ENCODE measurements at regions not wholly inside any gene's neighbourhood (a gene's known extent, or its start where the extent isn't known, plus 50 kb on each side); places are given as distances from the start of the nearest gene placed in this dataset.

DNA sequence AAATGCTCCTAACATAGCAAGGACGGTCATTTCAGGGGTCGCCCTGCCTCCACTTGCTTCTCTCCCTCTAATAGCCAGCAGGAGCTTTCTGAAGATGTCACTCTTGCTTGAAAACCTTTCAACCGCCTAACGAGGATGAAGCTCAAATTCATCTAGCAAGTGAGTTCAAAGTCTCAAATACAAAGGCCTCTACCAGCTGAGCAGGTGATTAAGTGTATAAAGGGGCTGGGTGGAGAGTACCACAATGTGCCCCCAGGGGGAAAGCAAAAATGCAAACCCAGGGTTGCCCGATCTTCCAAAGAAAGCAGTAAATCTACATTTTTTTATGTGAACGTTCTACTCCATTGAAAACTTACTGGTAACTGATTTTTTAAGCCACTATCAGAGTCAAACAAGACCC lies 50.4 kb upstream of the GRIP2 start:
- DNase-seq (ENCODE audit: low read depth): no peak

DNA sequence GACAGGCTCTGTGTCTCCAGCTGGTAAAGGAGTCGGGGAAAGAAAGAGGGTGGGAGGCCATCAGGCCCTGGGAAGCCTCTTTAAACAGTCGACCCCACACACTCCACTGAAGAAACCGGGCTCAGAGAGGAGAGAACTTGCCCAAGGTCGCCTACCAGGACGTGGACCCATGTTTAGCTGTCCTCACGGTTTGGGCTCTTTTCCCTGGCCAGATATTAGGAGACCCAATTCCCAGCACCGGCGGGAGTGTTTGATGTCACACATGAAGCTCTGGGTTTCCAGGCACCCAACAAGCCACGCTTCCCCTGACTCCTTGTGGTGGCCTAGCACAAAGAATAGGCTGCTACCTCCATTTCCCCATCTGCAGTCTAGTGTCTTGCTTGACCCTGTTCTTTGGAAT lies 52.2 kb upstream of the GRIP2 start:
- DNase-seq (ENCODE audit: low read depth): no peak

DNA sequence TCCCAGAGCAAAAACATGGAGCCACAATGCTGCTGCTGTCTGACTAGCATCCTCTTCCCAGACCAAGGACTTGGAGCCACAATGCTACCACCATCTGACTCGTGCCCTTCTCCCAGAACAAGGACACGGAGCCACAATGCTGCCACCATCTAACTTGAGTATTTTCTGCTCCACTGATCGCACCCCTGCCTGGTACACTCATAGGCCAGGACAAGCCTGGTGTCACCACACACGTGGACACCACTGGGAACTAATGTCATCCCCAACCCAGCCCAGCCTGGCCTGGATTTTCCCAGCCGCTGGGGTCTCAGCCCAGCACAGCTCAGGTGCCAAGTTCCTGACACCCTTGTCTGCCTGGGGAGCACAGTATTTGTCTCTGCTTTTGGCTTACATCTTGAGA lies 52.7 kb upstream of the GRIP2 start:
- no peak for DNase-seq (ENCODE audit: low read depth)

DNA sequence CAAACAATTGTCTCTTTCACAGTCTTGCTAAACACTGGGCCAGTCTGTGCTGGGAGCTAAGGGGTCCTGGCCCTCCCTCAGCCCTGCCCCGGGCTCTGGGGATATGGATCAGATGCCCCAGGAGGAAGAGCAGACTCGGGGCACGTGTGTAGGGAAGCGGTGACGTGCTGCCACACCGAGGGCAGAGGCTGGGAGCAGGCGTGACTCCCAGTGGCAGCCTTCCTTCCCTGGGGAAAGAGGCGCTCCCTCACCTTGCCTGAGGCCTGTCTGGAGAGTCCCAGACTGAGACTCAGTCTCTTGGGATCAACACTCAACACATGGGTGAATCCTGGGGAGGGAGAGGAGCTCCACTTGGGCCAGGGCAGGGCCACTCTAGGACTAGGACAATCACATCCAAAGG lies 54.1 kb upstream of the GRIP2 start:
- DNase-seq (ENCODE audit: low read depth): no peak

DNA sequence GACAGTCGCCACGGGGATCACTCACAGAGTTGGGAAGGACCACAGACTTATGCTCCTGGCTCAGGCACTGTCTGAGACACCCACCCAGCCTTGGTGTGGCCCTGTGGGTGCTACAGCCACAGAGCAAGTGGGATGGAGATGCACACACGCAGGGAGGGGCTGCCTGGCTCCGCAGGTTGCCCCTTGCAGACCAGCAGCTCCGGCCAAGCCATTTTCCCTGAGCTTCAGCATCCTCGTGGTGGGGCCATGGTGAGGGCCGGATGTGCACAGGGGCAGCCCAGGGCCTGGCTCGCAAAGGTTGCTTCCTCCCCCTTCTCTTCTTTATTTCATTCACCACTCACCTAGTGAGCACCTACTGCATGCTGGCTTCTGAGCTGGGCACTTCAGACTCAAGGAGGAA lies 55.4 kb upstream of the GRIP2 start:
- DNase-seq (ENCODE audit: low read depth): no peak

DNA sequence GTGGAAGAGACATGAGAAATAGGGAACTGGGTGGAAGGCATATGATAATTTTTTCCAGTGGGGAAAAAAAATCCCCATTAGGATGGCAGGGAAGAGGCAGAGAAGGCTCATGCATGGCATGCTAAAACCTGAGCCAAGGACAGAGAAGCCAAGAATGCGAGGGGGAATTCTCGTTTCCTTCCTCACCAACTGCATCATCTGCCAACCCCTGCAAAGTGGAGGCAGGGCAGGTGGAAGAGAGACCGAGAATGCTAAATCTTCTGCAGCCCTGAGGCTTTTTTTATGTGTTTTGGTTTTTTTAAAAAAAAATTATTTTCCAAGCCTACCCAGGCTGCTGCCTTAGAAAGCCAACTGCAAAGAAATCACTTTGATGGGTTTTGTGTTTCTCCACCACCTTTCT lies 54.3 kb upstream of the CCDC174 start:
- no peak for DNase-seq (ENCODE audit: low read depth)

DNA sequence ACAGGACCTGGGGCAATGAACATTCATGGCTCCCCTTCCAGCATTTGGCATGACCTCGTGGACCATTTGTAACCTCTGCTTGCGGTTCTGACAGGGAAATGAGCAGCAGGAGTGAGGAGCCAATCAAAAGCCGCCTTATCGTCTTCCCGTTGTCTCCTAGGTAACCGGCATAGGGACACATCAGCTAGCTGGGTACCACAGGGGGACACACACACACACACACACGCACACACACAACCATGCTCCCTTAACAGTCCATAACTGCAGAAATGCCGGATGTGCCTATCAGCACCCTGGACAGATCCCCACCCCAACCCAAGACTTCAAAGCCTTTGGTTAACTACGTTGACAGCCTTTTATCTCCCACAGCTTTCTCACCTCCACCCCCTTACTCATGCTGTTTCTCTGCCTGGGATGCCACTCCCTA lies 53.4 kb upstream of the CCDC174 start:
- DNase-seq (ENCODE audit: low read depth): peak; percentile 12

DNA sequence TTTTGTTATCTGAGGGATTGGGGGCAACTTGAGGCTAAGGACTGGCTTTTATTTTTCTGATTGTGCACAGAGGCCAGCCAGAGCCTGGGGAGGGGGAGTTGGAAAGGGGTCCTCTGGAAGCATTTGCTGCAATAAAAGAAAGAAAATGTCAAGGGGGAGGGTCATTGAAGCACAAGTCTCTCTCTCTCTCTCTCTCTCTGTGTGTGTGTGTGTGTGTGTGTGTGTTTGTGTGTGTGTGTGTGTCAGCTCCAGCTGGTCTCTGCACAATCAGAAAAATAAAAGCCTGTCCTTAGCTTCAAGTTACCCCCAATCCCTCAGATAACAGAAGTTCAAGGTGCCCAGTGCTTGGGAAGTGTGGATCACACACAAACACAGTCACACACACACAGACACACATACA lies 52.1 kb upstream of the CCDC174 start:
- DNase-seq (ENCODE audit: low read depth): no peak

DNA sequence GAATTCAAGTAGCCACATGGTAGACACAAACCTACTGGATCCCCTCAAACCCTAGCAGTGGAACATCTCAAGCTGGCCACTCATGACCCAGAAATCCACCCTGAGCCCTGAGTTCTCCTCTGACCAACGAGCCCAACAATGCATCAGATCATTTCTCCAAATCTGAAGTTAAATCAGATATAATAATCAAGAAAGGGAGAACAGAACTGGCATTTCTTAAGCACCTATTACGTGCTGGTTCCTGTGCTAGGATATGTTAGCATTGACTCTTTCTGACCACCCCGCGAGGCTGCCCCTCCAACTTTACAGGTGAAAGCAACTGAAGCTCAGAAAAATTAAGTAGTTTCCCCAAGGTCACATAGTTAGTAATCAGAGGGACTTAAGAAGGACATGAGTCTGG lies 51.5 kb upstream of the CCDC174 start:
- no peak for DNase-seq (ENCODE audit: low read depth)

DNA sequence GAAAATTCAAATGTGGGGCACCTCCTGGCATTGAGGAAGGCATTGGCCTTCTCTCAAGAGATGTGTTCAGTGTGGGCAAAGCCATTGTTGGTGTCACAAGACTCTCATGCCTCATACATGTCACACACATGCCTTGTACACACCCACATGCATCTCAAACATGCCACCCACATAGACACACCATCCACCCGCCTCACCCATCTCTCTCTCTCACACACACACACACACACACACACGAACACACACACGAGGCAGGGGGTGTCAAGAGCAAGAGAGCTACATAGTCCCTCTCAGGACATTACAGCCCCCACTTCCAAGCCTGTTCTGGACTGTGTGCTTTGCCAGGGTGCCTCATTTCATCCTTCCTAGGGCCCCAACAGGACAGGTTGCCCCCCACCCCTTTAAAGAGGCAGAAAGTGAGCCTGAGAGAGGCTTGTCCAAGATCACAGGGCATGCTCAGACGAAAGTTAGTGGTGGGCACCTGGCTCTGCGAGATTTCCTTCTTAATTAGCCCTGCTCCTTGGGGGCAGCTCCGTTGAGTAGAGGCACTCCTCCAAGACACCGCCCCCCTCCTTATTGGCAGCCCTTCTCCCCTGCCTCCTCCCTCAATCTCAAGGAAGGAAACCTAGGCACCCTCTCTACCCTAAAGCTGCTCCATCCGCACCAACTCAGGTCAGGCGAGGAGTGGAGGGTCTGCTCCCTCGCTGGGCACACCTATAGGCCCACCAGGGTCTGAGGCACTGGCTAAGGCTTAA lies 50.5 kb upstream of the CCDC174 start:
- DNase-seq (ENCODE audit: low read depth): no peak

DNA sequence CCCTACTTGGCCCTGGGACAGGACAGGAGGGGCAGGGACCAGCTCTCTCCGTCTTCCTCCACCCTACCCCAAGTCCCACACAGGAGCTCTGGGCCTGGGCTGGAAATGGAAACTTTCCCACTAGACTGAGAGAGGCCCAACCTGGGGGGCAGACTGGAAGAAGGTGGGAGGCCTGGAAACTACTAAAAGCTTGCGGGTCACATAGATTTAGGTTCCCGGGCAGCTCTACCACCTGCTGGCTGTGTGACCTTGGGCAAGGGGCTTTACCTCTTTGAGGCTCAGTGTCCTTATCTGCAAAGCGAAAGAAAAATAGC lies 49.9 kb upstream of the CCDC174 start:
- DNase-seq (ENCODE audit: low read depth): no peak

Data from activated T-helper 9 cell treated with anti-CD3 and anti-CD28 coated beads, Interleukin-2, amount 50 U/mL, for 16 hours (primary cell).